Activated T-cell treated with anti-CD3 and anti-CD28 coated beads, Interleukin-2, amount 50 U/mL, for 48 hours (primary cell): ENCODE measurements at regions not wholly inside any gene's neighbourhood (a gene's known extent, or its start where the extent isn't known, plus 50 kb on each side); places are given as distances from the start of the nearest gene placed in this dataset.

Experiments used
- DNase-seq, 2 experiments: peaks; one replicate each; pipeline ENCODE4 v3.0.0-alpha.2; 2020

- no peak for DNase-seq
Observed at GRCh38 chr10:29962166-29962850, 97.1 kb downstream of the JCAD start.

- DNase-seq: no peak
Observed at GRCh38 chr10:29961351-29961750, 98.0 kb downstream of the JCAD start.

GRCh38 chr10:29960261-29960660, 99.1 kb downstream of the JCAD start:
- no peak for DNase-seq

- DNase-seq: no peak
Observed at GRCh38 chr10:29959586-29959985, 99.8 kb downstream of the JCAD start.

GRCh38 chr10:29958440-29958839, 100.9 kb downstream of the JCAD start:
- DNase-seq: no peak

GRCh38 chr10:29957907-29958331, 101.5 kb downstream of the JCAD start:
- no peak for DNase-seq

GRCh38 chr10:29957236-29957635, 102.2 kb downstream of the JCAD start:
- DNase-seq: no peak

- no peak for DNase-seq
Observed at GRCh38 chr10:29956335-29956924, 103.0 kb downstream of the JCAD start.

GRCh38 chr10:29955329-29955935, 104.0 kb downstream of the JCAD start:
- DNase-seq: no peak

- DNase-seq: no peak
Observed at GRCh38 chr10:29951441-29951931, 107.9 kb downstream of the JCAD start.

GRCh38 chr10:29950391-29950790, 109.0 kb downstream of the JCAD start:
- no peak for DNase-seq

- DNase-seq: no peak
Observed at GRCh38 chr10:29949411-29950011, 109.9 kb downstream of the JCAD start.

GRCh38 chr10:29948881-29949355, 110.5 kb downstream of the JCAD start:
- DNase-seq: peak; percentile 26 to 35

GRCh38 chr10:29947701-29948060, 111.7 kb downstream of the JCAD start:
- DNase-seq: no peak

- DNase-seq: no peak
Observed at GRCh38 chr10:29946953-29947700, 112.3 kb downstream of the JCAD start.

GRCh38 chr10:29946614-29946952, 112.8 kb downstream of the JCAD start:
- DNase-seq: no peak

GRCh38 chr10:29941476-29941875, 117.9 kb downstream of the JCAD start:
- no peak for DNase-seq

GRCh38 chr10:29932991-29933390, 126.4 kb downstream of the JCAD start:
- DNase-seq: no peak

GRCh38 chr10:29931833-29932232, 127.6 kb downstream of the JCAD start:
- DNase-seq: no peak

GRCh38 chr10:29929006-29929405, 130.4 kb downstream of the JCAD start:
- no peak for DNase-seq

GRCh38 chr10:29926693-29927048, 132.7 kb downstream of the JCAD start:
- DNase-seq: no peak

GRCh38 chr10:29925771-29926692, 133.4 kb downstream of the JCAD start:
- DNase-seq: no peak
